GM12864 (cell line): ENCODE measurements at regions not wholly inside any gene's neighbourhood (a gene's known extent, or its start where the extent isn't known, plus 50 kb on each side); places are given as distances from the start of the nearest gene placed in this dataset.
"Not testable (repeated sequence)": the region's sequence is repeated elsewhere in the genome, so short reads cannot be mapped to it uniquely, and the experiment has no call there.

Experiments used
- DNase-seq: peaks from one replicate; pipeline ENCODE4 v3.0.0-alpha.2; 2011; ENCODE audit warnings: low read depth
- H3K4me3 ChIP-seq: 2 replicates; pipeline ENCODE4 v1.5.1; 2011; ENCODE audit warnings: mild to moderate bottlenecking, low read depth, low read length, control low read depth
- TF ChIP-seq, protein P1 (sequence below): IDR thresholded peaks from 2 replicates; pipeline ENCODE4 v1.5.1; 2011; ENCODE audit warnings: low read depth, mild to moderate bottlenecking, moderate library complexity, low read length, control low read depth, inconsistent platforms; ENCODE audit errors: missing control alignments

- TF ChIP-seq, protein P1, sequence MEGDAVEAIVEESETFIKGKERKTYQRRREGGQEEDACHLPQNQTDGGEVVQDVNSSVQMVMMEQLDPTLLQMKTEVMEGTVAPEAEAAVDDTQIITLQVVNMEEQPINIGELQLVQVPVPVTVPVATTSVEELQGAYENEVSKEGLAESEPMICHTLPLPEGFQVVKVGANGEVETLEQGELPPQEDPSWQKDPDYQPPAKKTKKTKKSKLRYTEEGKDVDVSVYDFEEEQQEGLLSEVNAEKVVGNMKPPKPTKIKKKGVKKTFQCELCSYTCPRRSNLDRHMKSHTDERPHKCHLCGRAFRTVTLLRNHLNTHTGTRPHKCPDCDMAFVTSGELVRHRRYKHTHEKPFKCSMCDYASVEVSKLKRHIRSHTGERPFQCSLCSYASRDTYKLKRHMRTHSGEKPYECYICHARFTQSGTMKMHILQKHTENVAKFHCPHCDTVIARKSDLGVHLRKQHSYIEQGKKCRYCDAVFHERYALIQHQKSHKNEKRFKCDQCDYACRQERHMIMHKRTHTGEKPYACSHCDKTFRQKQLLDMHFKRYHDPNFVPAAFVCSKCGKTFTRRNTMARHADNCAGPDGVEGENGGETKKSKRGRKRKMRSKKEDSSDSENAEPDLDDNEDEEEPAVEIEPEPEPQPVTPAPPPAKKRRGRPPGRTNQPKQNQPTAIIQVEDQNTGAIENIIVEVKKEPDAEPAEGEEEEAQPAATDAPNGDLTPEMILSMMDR = no peak
- DNase-seq = no peak
- H3K4me3 ChIP-seq = no peak overlapping the region
Measured at GRCh38 chr6:1445650-1446330, 56.4 kb downstream of the FOXF2 start.

DNA sequence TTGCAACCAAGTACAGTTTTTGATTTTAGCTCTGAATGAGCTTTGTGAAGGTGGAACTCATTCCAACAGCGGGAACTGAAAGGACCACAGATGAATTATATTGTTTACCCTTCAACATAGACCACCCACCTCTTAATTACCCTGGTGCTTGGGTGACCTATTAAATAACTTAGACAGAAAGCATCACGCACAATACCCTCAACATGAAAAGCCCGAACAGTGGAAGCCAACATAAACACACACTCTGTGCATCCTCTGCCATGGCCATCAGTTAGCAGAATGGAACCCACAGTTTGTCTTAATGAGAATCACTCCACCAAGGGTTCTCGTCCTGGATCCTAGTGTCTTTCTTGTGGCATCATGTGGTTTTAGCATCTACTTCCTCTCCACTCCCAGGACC is 60.5 kb downstream of the FOXF2 start:
- TF ChIP-seq, protein P1 = no peak
- H3K4me3 ChIP-seq = no peak overlapping the region
- DNase-seq = no peak

DNA sequence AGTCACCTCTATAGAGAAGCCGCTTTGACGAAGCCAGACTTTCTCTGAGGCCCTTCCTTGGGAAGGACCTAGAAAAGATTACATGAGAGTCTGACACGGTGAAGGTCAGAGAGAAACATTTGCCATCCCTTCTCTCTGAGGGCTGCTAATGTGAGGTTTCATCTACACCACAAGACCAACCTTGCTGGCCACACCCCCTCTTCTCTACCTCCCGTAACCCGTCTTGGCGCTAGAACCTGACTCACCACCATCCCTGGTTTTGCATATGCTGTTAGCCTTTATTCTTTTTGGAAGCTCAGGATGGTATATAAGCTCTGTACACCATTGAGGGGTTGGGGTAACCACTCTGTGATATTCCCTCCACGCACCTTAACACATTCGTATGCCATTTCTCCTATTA is 63.6 kb downstream of the FOXF2 start:
- DNase-seq = no peak
- TF ChIP-seq, protein P1 = no peak
- no peak overlapping the region for H3K4me3 ChIP-seq

DNA sequence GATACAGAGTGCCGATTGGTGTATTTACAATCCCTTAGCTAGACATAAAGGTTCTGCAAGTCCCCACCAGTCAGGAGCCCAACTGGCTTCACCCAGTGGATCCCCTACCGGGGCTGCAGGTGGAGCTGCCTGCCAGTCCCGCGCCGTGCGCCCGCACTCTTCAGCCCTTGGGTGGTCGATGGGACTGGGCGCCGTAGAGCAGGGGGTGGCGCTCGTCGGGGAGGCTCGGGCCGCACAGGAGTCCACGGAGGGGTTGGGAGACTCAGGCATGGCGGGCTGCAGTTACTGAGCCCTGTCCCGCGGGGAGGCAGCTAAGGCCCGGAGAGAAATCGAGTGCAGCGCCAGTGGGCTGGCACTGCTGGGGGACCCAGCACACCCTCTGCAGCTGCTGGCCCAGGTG is 67.4 kb downstream of the FOXF2 start:
- not testable (repeated sequence) for DNase-seq, H3K4me3 ChIP-seq

DNA sequence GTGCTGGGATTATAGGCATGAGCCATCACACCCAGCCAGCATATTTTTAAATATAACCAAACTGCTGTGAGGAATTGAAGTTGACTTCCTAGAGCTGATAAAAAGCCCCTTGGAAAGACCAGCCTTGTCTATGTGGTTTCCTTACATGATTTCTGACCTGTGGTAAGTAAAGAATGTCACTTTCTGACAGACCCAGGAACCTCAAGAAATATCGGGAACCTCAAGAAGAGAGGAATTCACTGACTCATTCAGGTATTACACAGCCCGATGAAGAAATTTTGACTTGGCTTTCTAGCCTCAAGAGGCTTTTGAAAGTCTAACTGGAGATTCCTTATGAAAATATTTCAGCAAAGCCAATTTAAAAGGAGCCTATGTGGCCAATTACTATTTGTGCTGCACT is 71.8 kb downstream of the FOXF2 start:
- no peak overlapping the region for H3K4me3 ChIP-seq
- peak; percentile 35 for DNase-seq
- TF ChIP-seq, protein P1 = no peak

DNA sequence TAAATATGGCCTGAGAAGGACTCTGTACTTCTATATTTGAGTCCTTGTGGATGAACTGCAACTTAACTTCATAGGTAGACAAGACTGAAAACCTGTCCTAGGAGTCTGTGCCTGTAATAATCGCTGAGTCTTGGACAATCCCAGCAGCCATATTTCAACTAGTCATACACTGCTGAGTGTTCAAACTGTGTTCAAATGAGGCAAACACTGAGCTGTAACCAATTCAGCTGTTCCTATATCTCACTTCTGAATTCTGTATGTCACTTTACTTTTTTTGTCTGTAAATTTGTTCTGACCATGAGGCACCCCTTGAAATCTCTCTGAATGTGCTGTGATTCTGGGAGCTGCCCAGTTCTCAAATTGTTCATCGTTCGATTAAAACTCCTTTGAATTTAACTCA is 72.4 kb downstream of the FOXF2 start:
- no peak for DNase-seq
- no peak overlapping the region for H3K4me3 ChIP-seq
- TF ChIP-seq, protein P1 = no peak

DNA sequence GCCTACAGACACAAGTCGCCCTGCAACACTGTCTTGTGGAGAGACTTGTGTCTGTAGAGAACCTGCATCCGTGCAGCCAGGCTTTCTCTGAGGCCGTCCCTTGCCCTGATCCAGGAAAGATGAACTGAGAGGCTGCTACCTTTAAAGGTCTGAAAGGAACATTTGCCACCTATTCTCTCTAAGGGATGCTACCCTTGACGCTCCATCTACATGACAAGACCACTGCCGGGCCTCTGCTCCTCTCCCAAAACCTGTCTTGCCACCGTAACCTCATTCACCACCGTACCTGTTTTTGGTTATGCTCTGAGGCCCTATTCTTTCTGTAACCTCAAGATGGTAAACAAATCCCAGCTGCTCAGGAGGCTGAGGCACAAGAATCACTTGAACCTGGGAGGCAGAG is 73.9 kb downstream of the FOXF2 start:
- TF ChIP-seq, protein P1 = no peak
- no peak for DNase-seq
- H3K4me3 ChIP-seq = no peak overlapping the region
